SHP77 (cell line): ENCODE measurements at regions not wholly inside any gene's neighbourhood (a gene's known extent, or its start where the extent isn't known, plus 50 kb on each side); places are given as distances from the start of the nearest gene placed in this dataset.

Experiments
- DNase-seq, 2 experiments: peaks; one replicate each; lab custom pipeline; 2025; lab: John Stamatoyannopoulos, UW

- no peak for DNase-seq
Observed at GRCh38 chr14:55847766-55848165, 267.8 kb downstream of the KTN1 start.

DNA sequence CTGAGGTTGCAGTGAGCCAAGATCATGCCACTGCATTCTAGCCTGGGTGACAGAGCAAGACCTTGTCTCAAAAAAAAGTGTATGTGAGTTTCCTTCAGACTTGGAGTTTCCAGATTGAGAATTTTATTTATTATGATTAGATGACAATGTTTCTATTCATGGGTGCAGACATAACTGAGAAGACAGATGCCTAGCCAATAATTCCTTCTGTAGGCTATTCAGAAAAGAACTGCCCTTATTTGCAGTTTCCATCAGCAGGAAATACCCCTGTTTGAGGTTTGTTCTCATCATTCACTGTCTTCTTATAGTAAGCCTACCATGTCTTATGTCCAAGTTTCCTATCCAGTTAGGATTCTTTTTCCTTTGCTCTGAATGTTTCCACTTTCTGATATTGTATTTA, 269.0 kb downstream of the KTN1 start:
- no peak for DNase-seq

- no peak for DNase-seq
Observed at GRCh38 chr14:55849833-55850232, 268.4 kb upstream of the PELI2 start.

DNA sequence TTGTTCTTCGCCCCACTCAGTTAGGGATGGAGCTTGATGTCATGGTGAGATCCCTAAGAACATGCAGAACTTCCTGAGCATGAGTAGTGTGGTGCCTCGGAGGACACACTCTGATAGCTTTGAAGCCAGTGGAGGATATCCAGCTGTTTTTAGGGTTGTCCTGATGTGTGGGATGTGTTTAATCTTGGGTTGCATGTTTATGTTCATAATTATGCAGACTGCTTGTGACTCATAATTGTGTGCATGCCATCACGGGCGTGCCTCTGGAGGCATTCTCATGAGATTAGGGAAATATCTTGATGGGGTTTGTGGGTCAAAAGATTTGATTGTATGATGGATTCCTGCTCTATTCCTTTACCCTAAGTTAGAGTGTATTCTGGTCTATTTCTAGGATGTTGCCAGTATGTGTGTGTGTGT, 267.4 kb upstream of the PELI2 start:
- no peak for DNase-seq

- DNase-seq = no peak
Observed at GRCh38 chr14:55851301-55851700, 266.9 kb upstream of the PELI2 start.

DNA sequence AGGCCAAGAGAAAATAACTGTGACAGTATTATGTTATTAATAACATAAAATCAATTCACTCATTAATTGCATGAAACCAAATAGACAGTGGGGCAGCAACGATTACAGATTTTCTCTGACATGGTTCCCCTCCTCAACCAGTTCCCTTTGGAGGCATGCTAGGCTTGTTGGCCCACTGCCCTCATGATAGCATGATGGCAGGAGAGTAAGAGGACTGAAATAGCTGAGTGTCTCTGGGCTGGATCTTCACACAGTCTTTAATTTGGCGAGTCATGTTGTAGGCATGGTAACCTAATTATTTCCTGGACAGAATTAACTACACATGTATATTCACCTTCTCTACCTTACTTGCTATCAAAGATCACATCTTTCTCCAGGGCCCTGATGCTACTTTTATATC, 266.2 kb upstream of the PELI2 start:
- DNase-seq = no peak

DNA sequence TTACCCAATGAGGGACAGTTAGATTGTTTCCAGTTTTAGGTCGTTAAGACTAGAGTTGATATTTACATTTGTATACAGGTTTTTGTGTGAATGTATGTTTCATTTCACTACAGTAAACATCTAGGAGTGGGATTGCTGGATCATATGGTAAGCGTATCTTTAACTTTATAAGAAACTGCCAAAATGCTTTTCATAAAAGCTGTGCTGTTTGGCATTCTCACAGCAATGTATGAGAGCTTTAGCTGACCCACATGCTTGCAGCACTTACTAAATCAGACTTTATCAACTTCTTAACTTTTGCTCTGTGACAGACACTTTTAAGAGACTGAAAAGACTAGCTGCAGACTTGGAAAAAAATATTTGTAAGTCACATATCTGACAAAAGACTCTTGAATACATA, 262.5 kb upstream of the PELI2 start:
- no peak for DNase-seq

- no peak for DNase-seq
Observed at GRCh38 chr14:55858604-55859003, 259.6 kb upstream of the PELI2 start.

- peak; percentile 58 to 59 for DNase-seq
Observed at GRCh38 chr14:55861561-55861960, 256.6 kb upstream of the PELI2 start.

DNA sequence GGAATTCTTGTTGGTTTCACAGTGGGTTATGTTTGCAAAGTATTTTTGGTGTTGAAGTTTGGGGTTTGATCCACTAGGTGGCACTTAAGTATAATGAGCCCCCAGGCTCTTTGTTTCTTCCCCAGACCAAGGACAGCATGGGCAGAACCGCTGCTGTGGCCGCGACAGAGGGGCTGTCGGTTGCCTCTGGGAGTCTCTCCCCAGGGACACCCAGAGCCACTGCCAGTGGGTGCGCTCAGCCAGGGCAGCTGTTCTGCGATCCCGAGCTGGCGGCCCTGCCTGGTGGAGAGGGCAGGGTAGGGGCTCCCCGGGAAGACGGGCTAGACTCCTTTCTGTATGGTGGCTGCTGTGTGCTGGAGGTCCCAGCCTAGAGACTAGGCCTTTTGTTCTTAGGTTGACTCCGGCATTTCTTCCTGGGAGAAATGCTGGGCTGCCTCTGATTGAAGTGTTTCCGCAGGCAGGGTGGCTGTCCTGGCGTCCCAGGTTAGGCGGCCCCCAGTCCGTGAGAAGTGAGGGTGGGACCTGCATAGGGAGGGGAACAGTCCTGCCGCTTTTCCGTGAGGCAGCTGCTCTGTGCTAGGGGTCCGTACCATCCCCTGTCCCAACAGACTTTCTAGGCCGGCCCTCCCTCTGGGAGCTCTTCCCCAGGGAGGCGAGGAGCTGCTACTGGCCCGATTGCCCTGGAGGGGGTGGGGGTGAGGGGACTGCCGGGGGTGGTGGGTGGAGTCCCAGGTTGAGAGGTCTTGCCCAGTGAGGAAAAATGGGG, 253.1 kb upstream of the PELI2 start:
- peak; percentile 31 to 43 for DNase-seq

GRCh38 chr14:55867311-55867710, 250.9 kb upstream of the PELI2 start:
- DNase-seq = no peak

DNA sequence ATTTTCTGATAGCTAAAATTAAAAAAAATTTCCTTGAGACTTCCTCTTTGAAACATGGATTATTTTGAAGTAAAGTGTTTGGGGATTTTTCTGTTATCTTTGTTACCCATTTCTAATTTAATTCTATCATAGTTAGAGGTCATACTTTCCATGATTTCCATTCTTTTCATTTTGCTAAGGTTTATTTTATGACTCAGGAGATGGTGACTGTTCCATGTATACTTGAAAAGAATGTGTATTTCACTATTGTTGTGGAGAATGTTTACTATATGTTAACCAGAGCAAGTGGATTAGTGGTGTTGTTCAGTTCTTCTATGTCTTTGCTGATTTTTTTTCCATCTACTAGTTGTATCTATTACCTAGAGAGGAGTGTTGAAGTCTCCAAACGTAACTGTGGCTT, 250.5 kb upstream of the PELI2 start:
- no peak for DNase-seq

DNA sequence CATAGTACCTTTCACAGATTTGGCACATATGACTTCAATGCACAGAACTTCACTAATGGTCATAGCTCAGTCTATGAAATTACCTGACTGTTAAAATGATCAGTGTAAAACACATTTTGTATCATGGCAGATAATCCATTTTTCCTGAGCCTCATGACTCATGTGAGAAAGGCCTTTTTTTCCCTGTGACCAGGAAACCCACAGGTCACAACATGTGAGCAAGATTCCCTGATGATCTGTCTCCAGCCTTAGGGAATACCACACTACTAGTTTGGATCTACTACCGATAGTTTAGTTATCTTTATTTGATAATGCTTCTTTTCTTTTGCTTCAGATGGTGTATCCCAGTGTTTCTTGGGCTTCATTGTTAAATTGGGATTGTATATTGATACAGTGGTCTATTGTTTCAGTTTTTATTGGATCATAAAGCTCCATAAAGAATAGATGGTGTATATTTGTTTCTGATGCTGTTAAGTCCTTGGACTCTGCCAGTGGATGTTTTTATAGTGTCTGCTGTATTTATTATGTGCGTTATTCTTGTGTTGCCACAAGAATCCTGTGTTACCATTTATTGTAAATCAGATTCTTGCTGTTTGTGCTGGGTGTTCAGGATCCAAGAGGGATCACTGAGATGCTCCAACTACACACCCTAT, 248.7 kb upstream of the PELI2 start:
- no peak for DNase-seq

GRCh38 chr14:55873169-55873568, 245.0 kb upstream of the PELI2 start:
- DNase-seq = no peak

GRCh38 chr14:55874785-55875184, 243.4 kb upstream of the PELI2 start:
- no peak for DNase-seq

- no peak for DNase-seq
Observed at GRCh38 chr14:55877942-55878341, 240.3 kb upstream of the PELI2 start.

DNA sequence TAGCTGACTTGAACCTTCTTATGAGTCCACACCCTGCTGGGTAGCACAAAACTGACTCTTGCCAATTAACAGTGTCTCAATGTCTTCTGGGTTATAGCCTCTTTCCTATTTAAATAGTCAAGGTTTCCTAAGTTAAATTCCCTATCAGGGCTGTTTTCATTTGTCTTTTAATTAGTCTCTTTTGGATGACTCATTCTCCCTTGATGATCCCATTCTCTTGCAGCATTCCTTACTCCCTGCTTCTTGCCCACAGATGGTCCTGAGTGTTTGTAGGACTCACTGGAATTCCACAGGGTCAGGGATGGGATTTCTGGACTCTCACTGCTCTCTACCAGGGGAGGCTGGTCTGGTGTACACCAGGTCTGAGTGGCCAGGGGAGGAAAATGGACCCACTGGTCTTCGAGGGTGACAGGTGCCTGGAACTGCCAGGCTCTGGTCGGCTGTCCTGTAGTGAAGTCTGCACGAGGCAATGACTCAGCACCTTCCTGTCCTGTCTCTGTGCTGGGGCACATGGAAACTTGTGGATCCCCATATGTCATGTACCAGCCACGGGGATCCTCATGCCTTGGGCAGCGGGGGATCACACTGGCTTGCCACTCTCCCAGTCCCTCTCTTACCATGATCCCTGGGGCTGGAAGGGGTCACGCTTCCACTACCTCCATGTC, 236.5 kb upstream of the PELI2 start:
- no peak for DNase-seq

GRCh38 chr14:55884819-55885218, 233.4 kb upstream of the PELI2 start:
- DNase-seq = no peak

DNA sequence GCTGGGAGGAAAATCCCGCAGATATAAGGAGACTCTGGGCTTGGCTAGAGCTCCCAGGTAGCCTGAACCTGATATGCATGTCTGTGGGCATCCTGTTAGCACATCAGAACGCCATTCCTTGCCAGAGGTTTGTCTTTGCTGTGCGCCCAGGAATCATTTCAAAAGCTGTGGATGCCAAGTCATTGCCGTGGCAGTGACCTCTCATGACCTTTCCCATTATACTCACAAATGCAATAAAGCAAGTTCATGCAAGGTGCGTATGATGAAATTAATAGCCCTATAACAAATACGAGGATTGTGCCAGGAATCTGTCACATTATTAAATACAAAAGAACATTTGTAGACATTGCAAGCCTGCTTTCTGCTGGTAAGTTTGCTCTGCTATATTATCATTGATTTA, 229.1 kb upstream of the PELI2 start:
- DNase-seq = peak; percentile 73 to 82

DNA sequence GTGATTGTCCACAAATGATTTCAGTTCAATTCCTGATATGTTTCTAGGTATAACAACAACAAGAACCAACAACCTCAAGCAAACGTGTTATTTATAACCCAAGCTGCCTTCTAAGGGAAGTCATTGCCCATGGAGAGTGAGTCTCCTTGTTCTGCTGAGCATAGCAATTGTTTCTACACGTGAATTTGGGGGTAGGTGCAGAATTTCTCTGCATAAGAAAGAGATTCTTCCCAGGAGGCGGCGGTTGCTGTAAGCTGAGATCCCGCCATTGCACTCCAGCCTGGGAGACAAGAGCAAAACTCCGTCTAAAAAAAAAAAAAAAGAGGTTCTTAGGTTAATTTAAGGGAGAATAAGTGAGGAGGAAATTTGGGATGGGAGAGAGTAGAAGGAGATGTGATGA, 226.5 kb upstream of the PELI2 start:
- DNase-seq = no peak

GRCh38 chr14:55892906-55893305, 225.3 kb upstream of the PELI2 start:
- DNase-seq = no peak

DNA sequence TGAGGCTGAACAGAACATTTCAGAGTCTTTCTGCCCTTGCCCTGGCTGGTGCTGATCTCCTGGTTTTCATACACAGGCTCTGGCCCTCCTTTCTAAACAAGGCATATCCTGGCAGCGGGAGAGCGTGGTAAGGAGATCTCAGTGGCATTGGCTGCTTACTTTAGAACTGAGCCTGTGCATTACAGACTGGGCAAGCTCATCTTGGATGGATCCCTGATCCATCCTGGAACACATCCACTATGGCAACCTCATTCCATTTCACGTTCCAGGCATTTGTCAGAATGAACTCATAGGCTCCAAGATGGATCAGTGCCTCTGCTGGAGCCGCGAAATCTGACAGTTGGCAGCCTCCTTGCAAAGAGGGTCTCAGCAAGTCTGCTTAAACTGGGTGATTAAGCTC, 224.5 kb upstream of the PELI2 start:
- no peak for DNase-seq

DNA sequence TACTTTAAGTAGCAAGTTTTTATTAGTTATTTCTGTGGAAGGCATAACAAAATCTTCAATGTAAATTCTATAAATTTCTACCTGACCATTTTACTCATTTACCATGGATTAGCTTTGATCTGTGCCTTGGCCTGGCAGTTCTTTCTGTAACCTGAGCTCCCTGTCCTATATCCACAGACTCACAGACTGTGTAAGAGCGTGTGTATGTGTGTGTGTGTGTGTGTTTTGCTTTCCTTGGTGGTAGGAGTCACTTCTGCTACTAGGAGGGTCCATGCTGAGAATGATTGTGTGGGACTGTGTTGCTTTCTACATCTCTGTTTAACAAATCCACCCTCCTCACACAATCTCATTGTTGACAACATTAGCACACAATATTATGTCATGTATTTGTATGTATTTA, 221.2 kb upstream of the PELI2 start:
- no peak for DNase-seq
